ENCODE measurements at regions not wholly inside any gene's neighbourhood (a gene's known extent, or its start where the extent isn't known, plus 50 kb on each side); places are given as distances from the start of the nearest gene placed in this dataset.

DNA sequence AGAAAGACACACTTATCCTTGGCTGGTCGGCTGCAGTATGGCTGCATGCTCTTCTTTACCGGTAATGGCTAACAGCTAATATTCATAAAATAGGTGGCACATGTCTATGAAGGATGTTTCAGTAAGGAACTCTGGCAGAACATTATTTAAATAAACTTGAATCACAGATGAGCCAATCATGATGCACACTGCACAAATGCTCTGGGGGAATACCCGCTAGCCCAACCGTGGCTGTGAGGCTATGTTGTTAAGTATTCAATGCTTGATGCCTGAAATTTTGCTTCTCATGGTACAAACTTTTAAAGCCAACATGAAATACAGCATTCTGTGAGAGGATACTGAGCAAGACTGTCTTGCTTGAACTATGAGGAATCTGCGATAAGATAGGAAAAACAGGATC lies 505.8 kb downstream of the ZEB2 start:
- no peaks in the 10 kb centered on the region for H3K27me3 ChIP-seq (replicated peaks; ENCODE audit: insufficient read depth)
- H3K9me3 ChIP-seq = no peaks in the 10 kb centered on the region
- H3K36me3 ChIP-seq = no peaks in the 10 kb centered on the region
- H3K27ac ChIP-seq = no peak overlapping the region
- H3K4me3 ChIP-seq = no peak overlapping the region
- 92% methylated on average over 5 of the region's 5 CpGs for WGBS
- intact Hi-C loops (cut with DNase I) = no loop called here
- TF ChIP-seq, protein P1, sequence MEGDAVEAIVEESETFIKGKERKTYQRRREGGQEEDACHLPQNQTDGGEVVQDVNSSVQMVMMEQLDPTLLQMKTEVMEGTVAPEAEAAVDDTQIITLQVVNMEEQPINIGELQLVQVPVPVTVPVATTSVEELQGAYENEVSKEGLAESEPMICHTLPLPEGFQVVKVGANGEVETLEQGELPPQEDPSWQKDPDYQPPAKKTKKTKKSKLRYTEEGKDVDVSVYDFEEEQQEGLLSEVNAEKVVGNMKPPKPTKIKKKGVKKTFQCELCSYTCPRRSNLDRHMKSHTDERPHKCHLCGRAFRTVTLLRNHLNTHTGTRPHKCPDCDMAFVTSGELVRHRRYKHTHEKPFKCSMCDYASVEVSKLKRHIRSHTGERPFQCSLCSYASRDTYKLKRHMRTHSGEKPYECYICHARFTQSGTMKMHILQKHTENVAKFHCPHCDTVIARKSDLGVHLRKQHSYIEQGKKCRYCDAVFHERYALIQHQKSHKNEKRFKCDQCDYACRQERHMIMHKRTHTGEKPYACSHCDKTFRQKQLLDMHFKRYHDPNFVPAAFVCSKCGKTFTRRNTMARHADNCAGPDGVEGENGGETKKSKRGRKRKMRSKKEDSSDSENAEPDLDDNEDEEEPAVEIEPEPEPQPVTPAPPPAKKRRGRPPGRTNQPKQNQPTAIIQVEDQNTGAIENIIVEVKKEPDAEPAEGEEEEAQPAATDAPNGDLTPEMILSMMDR (IDR thresholded peaks at IDR 0.05) = no peak
- no peak for TF ChIP-seq POLR2AphosphoS5 (IDR thresholded peaks at IDR 0.05)
- TF ChIP-seq POLR2A (IDR thresholded peaks at IDR 0.05) = no peak
- H3K4me1 ChIP-seq (replicated peaks) = no peaks in the 10 kb centered on the region
- no peak for DNase-seq (ENCODE audit: low spot score)

DNA sequence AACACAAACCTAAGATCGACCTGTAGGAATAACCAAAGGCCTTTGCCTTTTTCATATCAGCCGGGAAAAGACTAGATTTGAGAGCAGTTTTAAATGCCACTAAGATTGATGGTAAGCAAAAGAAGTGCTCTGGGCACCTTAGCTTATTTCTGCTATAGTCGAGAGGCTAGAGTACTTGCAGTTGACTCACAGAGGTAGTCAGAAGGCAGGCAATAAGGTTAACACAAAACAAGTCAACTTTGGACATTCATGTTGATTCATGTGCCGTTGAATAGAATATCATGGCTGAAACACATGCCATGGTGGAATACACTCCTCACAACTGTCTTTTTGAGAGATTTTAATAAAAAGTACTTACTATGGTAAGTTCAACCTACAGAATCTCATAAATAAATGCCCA lies 507.6 kb downstream of the ZEB2 start:
- DNase-seq (ENCODE audit: low spot score) = no peak
- TF ChIP-seq POLR2A (IDR thresholded peaks at IDR 0.05) = no peak
- Histone ChIP-seq H3K27ac (no peak overlapping the region), H3K27me3 (replicated peaks; ENCODE audit: insufficient read depth) (no peaks in the 10 kb centered on the region), H3K9me3 (no peaks in the 10 kb centered on the region), H3K4me3 (no peak overlapping the region), H3K4me1 (replicated peaks) (no peaks in the 10 kb centered on the region), H3K36me3 (no peaks in the 10 kb centered on the region)
- intact Hi-C loops (cut with DNase I) = no loop called here
- WGBS = 93% methylated on average over 4 of the region's 4 CpGs

DNA sequence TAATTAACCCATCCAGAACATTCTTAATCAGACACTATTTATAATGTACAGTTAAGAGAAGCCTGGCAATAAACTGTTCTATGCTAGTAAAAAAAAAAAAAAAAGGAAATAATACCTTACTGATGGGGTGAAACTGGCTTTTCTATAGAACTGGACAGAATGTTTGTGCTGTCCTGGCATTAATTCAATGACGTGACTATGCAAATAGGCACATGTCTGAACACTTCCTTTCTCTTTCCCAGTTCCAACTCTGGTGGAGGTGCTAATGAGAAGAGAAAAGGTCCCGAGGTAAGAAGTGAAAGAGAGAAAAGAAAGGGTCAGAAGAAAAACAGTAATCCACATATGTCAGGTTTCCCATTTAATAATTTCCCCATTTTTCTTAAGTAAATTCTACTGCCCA lies 508.4 kb downstream of the ZEB2 start:
- H3K4me1 ChIP-seq (replicated peaks) = no peaks in the 10 kb centered on the region
- TF ChIP-seq POLR2A (IDR thresholded peaks at IDR 0.05) = no peak
- no peak for TF ChIP-seq POLR2AphosphoS5 (IDR thresholded peaks at IDR 0.05)
- TF ChIP-seq, protein P1 (IDR thresholded peaks at IDR 0.05) = no peak
- 36% methylated on average over 2 of the region's 2 CpGs for WGBS
- no peaks in the 10 kb centered on the region for H3K36me3 ChIP-seq
- intact Hi-C loops (cut with DNase I) = no loop called here
- H3K9me3 ChIP-seq = no peaks in the 10 kb centered on the region
- H3K4me3 ChIP-seq = no peak overlapping the region
- H3K27me3 ChIP-seq (replicated peaks; ENCODE audit: insufficient read depth) = no peaks in the 10 kb centered on the region
- no peak overlapping the region for H3K27ac ChIP-seq
- no peak for DNase-seq (ENCODE audit: low spot score)

DNA sequence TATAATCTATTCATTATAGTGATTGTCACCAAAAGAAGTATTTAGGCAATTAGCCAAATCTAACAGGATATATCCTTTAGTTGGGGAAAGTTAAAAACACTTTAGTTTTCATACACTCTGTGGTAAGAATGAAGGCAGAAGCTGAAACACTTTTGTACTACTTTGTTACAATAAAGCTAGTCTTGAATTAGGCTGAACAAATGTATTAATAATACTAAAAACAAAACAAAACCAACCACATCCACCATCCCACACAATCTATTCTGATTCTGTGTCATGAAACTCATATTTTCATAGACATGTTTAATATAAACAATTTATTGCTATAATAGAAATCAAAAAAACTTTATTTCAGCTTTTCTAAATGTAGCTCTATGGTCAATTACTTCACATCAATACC lies 508.8 kb downstream of the ZEB2 start:
- H3K27ac ChIP-seq = no peak overlapping the region
- intact Hi-C loops (cut with DNase I) = no loop called here
- H3K4me1 ChIP-seq (replicated peaks) = no peaks in the 10 kb centered on the region
- no peak for DNase-seq (ENCODE audit: low spot score)
- no peaks in the 10 kb centered on the region for H3K36me3 ChIP-seq
- H3K27me3 ChIP-seq (replicated peaks; ENCODE audit: insufficient read depth) = no peaks in the 10 kb centered on the region
- no peaks in the 10 kb centered on the region for H3K9me3 ChIP-seq
- TF ChIP-seq POLR2A (IDR thresholded peaks at IDR 0.05) (no peak), POLR2AphosphoS5 (IDR thresholded peaks at IDR 0.05) (no peak)
- TF ChIP-seq, protein P1 (IDR thresholded peaks at IDR 0.05) = no peak
- H3K4me3 ChIP-seq = no peak overlapping the region

DNA sequence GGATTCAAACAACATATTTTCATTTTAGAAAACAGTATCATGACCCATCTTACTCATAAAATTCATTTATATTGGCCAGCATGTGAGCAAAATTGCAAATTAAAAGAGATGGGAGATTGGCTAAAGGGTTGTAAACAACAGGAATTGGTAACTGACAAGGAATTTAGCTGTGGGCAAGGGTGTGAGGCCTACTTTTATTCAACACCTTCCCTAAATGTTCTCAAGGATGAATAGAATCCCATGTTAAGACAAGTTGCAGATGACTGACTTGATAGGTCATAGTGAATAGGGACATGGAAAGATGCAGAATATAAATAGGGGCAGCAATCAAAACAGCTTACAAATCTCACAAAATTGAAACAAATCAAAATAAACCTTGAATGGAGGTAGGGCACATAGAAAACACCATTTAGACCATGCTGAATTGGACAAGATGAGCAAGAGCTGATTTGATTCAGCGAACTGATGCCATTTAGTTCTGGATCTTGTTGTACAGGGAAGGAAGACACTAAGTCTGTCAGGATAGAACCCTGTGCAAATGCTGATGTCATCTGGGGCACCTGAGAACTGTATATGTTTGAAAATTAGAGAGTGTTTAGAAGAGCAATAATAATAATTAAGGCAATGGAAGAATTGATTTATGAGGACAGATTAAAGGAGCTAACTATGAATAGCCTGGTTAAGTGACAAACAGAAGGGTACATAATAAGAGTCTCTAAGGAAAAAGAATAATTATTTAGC lies 509.7 kb downstream of the ZEB2 start:
- whole genome bisulfite sequencing = 100% methylated on average over 1 of the region's 1 CpG
- Histone ChIP-seq H3K27me3 (replicated peaks; ENCODE audit: insufficient read depth) (no peaks in the 10 kb centered on the region), H3K4me3 (no peak overlapping the region), H3K9me3 (no peaks in the 10 kb centered on the region), H3K4me1 (replicated peaks) (no peaks in the 10 kb centered on the region), H3K27ac (no peak overlapping the region), H3K36me3 (no peaks in the 10 kb centered on the region)
- TF ChIP-seq POLR2A (IDR thresholded peaks at IDR 0.05) (no peak), POLR2AphosphoS5 (IDR thresholded peaks at IDR 0.05) (no peak)
- TF ChIP-seq, protein P1 (IDR thresholded peaks at IDR 0.05) = no peak
- no peak for DNase-seq (ENCODE audit: low spot score)
- intact Hi-C loops (cut with DNase I) = no loop called here
